ENCODE measurements at regions not wholly inside any gene's neighbourhood (a gene's known extent, or its start where the extent isn't known, plus 50 kb on each side); places are given as distances from the start of the nearest gene placed in this dataset.

- intact Hi-C loops (cut with DNase I): no loop called here
- H3K4me3 ChIP-seq (replicated peaks in 1 of 3): no peak overlapping the region
- no peak overlapping the region for H3K27ac ChIP-seq
- TF ChIP-seq POLR2A (IDR thresholded peaks at IDR 0.05) (no peak), CTCF (IDR thresholded peaks at IDR 0.05) (no peak)
- H3K27me3 ChIP-seq: no peaks in the 10 kb centered on the region
- no peaks in the 10 kb centered on the region for H3K4me1 ChIP-seq
- no peak for DNase-seq
- no peaks in the 10 kb centered on the region for H3K9me3 ChIP-seq
- 94 to 95% methylated on average over 2 of the region's 2 CpGs for WGBS, 2 donors
- no peaks in the 10 kb centered on the region for H3K36me3 ChIP-seq
These were observed 1206.1 kb downstream of the EFNB2 start for GRCh38 chr13:105329359-105329758.

DNA sequence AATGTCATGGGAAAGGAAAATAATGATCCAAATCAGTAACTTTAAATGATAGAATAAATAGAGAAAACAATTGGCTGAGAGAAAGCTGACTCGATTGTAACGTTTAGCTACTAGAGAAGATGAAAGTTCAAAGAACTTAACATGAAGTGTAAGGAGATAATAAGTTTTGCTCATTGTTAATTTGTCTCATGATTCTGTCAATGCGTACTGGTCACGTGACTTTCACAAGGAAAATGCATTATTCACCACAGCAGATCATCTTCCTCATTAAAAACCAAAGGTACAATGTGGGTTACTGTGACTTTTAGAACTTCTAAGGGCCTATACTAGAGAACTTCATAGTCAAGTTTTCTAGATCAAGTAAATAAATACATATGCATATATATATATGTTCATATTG lies 1207.2 kb downstream of the EFNB2 start:
- intact Hi-C loops (cut with DNase I): no loop called here
- Histone ChIP-seq H3K4me3 (replicated peaks in 1 of 3) (no peak overlapping the region), H3K36me3 (no peaks in the 10 kb centered on the region), H3K4me1 (no peaks in the 10 kb centered on the region), H3K27me3 (no peaks in the 10 kb centered on the region), H3K9me3 (no peaks in the 10 kb centered on the region), H3K27ac (no peak overlapping the region)
- DNase-seq: no peak
- TF ChIP-seq POLR2A (IDR thresholded peaks at IDR 0.05) (no peak), CTCF (IDR thresholded peaks at IDR 0.05) (no peak)
- 90 to 91% methylated on average over 4 of the region's 4 CpGs for WGBS, 2 donors

- WGBS, 2 donors: 79 to 85% methylated on average over 3 of the region's 3 CpGs
- H3K4me3 ChIP-seq (replicated peaks in 1 of 3): no peak overlapping the region
- TF ChIP-seq POLR2A (IDR thresholded peaks at IDR 0.05) (no peak), CTCF (IDR thresholded peaks at IDR 0.05) (no peak)
- intact Hi-C loops (cut with DNase I): no loop called here
- H3K36me3 ChIP-seq: no peaks in the 10 kb centered on the region
- H3K27ac ChIP-seq: no peak overlapping the region
- H3K27me3 ChIP-seq: no peaks in the 10 kb centered on the region
- no peaks in the 10 kb centered on the region for H3K4me1 ChIP-seq
- no peaks in the 10 kb centered on the region for H3K9me3 ChIP-seq
- no peak for DNase-seq
These were observed 1207.8 kb downstream of the EFNB2 start for GRCh38 chr13:105327581-105328126.

DNA sequence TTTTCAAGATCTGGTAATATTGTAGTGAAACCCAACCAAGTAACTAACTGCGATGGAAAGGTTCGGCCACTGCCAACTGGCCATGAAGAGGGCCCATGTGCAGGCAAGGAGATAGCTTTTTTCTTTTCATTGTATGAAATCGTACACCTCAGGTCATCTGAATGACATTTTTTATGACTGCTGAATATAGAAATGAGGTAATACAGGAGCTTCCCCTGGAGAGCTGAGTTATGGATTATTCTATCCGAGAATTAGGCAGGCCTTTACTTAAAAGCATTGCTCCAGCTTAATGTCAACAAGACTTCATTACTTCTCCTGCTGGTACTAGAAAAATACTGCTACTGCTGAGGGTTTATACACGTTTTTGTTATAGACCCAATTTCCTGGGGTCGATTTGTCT lies 1215.6 kb downstream of the EFNB2 start:
- WGBS, 2 donors: 83 to 90% methylated on average over 6 of the region's 6 CpGs
- TF ChIP-seq CTCF (IDR thresholded peaks at IDR 0.05): no peak
- TF ChIP-seq POLR2A (IDR thresholded peaks at IDR 0.05): no peak

DNA sequence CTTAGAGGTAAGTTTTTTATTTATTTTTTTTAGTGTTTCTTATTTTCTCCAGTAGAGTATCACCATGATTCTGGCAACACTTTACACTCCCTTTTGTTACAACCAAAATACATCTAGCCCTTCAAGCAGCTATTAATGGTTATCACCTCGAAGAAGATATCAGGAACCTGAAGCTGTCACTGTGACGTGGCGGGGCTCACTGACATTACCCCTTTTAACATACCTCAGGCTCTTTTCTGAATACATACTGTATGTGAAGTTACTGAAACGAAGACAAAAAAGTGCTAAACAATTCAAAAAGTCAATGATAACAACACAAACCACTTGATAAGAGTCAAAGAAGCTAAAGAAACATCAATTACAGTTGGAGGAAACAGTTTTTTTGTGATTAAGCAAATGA lies 1218.7 kb downstream of the EFNB2 start:
- no peak overlapping the region for H3K4me3 ChIP-seq (replicated peaks in 1 of 3)
- no peaks in the 10 kb centered on the region for H3K36me3 ChIP-seq
- 68 to 81% methylated on average over 4 of the region's 4 CpGs for WGBS, 2 donors
- no peaks in the 10 kb centered on the region for H3K27me3 ChIP-seq
- no peaks in the 10 kb centered on the region for H3K9me3 ChIP-seq
- peaks cover 0 to 9% of the 10 kb centered on the region in 2 donors for H3K4me1 ChIP-seq
- no peak for DNase-seq
- H3K27ac ChIP-seq: no peak overlapping the region
- no peak for TF ChIP-seq CTCF (IDR thresholded peaks at IDR 0.05)
- no peak for TF ChIP-seq POLR2A (IDR thresholded peaks at IDR 0.05)
- intact Hi-C loops (cut with DNase I): no loop called here

More for the DNA sequence above, 1215.6 kb downstream of the EFNB2 start:
- Histone ChIP-seq H3K4me1 (peaks cover 0 to 9% of the 10 kb centered on the region in 2 donors), H3K27me3 (no peaks in the 10 kb centered on the region), H3K36me3 (no peaks in the 10 kb centered on the region), H3K27ac (no peak overlapping the region), H3K4me3 (replicated peaks in 1 of 3) (no peak overlapping the region), H3K9me3 (no peaks in the 10 kb centered on the region)
- no peak for DNase-seq
- intact Hi-C loops (cut with DNase I): no loop called here

All from thyroid gland (tissue), 4 donors.